GM21619 (cell line): ENCODE measurements at regions not wholly inside any gene's neighbourhood (a gene's known extent, or its start where the extent isn't known, plus 50 kb on each side); places are given as distances from the start of the nearest gene placed in this dataset.

Experiments
- ATAC-seq: cut with Tn5 transposase; IDR thresholded peaks from one replicate; pipeline ENCODE4 v1.9.1; 2021; ENCODE audit not compliant: unreplicated experiment

DNA sequence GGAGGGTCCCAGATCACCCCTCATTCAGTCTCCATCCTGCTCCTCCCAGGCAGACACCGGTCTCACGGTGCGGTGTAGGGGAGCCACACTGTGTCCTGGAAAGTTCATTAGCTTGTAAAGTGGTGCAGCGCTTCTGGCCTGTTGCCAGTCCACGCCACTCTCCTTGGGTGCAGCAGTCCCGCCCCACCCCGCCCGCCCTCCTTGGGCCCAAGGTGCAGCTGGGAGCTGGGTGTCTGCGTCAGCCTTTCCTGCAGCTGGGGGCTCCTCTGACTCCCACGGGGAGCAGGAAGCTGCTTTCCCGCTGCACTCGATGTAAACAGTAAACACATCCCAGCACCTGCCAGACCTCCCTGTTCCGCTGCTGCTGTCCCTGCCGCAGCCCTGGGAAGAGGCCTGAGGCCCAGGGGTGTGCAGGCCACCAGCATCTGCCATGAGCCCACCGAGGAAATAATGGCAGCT, 53.8 kb upstream of the ASB18 start:
- ATAC-seq, result no peak

DNA sequence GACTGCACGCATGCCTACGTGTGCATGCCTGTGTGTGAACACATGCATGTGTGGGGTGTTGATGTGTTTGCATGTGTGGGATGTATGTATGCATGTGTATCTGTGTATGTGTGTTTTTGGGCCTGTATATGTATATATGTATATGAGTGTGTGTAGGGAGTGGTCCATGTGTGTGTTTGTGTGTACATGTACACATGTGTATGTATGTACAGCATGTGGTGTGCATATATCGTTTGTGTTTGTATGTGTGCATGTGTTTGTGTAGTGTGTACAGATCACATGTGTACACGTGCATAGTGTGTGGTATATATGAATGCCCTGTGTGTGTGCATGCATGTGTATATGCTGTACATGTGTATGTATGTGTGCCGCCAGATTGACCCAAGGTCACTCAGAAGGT, 54.2 kb upstream of the ASB18 start:
- no peak for ATAC-seq

DNA sequence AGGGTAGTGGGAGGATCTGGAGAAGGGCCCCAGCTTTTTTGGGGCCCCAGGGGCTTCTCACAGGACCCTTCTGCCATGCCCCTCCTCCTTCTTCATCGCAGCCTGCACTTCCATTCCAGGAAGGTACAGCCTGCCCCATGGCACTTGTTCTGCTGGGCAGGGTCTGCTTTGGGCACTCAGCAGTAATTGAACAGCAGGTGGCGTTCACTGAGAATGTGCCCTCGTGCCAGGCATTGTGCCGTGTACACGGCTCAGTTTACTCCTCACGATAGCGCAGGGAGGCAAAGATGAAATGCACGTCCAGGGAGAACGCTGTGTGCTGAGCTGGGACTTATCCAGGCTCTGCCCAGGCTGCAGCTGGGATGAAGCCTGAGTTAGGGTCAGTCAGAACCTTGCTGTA, 54.8 kb upstream of the ASB18 start:
- ATAC-seq, result no peak

DNA sequence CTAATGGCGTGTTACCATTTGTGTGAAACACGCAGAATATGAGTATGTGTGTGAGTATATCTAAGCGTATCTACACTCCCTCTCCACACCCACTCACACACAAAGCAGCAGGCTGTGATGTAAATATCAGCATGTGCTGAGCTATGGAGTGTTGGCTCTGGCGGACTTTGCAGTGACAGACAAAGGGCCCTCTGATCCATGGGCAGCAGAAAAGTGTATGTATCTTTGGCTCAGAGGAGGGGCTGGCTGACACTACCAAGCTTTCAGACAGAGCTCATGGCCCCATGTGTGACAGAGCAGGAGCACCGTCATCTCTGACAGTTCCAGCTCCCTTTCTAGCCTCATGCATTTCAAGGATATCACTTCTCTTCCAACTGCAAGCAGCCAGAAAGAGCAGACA, 57.2 kb upstream of the ASB18 start:
- no peak for ATAC-seq

DNA sequence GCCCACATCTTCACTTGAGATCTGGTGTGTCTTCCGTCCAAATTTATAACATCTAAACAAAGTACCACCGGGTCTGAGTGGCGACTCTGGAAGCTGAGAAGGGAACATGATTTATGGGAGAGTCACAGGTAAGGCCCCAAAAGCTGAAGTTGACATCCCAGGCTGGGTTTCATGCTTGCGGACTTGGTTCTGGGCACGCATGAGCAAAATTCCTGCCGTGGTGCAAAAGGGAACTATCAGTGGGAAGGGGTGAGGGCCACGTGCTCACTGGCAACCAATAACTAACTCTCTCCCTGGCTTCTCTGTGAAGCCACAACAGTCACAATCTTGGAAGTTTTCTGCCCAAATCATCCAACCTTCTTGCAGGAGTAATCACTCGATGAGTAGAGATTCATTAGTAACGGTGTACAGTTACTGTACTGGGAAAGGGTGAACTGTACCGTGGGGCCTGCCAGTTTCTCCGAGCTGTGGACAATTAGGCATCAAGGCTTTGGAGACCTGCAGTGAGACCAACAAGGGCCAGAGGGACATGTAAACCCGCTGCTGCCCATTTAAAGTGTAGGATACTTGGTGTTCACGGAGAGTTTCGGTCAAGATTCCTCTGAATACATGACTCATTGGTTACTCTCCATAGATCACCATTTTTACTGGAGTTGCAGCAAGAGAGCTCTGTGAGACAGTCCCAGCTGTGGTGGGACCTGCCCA, 69.4 kb upstream of the ASB18 start:
- ATAC-seq, result no peak

DNA sequence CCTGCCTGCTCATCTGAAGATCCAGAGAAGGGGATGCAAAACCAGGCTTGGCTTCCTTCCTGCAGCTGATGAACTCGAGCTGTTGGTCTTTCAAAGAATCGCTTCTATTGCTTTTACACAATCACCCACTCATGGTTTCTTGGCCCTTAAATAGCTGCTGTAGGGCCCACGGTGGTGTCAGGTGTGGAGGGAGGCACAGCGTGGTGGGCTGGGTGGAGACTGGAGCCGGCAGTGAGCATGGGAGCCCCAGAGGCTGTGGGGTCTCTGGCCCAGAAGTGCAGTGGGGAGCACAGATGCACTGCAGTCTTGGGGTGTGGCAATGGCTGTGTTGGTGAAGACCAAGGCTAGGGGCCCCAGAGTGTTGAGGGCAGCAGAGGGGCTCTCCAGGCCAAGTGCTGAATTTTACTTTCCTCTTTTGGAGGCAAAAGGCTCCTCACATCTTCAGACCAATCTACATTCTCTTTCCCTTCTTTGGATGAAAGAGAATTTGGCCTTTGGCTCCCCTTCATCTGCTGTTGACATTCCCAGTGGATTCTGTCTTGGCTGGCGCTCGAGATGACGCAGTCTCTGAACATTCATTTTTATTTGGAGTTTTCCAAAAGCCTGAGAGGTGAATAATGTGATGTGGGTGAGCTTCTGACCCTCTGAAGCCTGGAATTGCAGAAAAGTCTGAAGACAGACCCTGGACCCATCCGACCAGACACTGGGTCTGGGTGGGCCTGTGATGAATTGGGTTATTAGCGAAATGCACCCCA, 70.1 kb upstream of the ASB18 start:
- no peak for ATAC-seq

DNA sequence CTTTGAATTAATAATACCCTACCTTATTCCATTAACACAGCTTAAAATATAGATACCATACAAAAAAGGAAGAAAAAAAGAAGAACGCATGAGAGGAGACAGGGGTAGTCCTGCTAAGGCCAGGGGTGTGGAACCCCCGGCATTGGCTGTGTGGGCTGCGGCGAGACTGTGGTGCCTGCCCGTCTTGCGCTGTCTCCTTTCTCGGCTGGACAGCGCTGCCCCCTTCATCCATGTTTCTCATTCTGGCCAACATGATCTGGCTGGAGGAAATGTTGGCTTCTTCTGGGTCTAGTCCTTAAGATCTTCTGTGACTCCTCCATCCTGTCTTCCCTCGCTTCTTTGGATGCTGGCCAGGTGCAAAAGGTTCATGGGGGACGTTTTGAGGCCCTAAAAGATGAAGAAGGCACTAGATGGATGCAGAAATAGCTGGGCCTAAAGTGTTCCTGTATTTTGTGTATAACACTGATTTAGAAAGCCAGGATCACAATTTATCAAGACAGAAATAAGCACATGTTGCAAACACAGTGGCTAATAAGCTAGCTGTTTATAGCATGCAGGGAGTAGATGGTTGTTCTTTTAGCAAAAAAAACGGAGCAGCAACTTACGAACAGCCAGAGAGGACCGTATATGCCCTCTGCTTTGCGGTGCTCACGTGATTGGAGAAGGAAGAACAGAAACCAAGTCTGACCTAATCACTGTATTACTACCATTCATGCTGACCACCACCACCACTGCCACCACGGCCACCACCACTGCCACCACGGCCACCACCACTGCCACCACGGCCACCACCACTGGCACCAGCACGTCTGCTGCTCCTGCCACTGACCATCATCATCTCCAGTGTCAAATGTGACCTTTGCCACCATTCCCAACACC, 71.7 kb upstream of the ASB18 start:
- ATAC-seq, result no peak

DNA sequence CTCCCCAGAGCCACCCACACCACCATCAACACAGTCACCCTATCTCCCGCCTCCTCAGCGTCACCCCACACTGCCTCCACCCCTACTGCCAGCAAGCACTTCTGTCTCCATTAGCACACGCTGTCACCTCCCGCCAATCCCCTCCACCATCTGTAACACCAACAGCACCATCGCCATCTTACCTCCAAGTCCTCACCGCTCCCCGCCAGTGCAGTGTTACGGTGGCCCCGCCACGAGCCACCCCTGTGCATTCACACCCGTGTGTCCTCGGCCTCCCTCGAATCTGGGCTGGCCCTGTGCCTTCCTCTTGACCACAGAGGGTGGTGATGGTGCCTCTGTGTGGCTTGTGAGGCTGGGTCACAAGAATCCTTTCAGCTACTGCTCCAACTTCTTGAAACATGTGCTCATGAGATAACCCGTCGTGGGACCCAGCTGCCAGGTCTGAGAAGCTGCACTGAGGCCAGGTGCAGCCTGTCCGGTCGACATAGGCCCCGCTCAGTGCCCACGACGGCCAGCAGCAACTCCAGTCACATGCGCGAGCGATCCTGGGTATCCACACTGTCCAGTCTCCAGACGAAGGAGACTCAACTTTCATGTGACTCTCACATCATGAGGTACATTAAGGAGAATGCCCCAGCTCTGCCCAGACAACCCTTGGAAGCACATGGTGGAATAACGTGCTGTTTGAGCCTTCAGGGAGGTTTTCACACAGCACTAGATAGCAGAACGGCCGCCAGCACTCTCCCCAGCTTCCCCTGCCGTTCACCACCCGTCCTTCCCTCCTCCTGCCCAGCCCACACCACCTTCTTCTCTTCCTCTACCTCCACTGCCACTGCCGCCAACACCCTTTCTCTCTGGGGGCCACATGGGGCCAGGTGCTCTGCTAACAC, 72.6 kb upstream of the ASB18 start:
- no peak for ATAC-seq

DNA sequence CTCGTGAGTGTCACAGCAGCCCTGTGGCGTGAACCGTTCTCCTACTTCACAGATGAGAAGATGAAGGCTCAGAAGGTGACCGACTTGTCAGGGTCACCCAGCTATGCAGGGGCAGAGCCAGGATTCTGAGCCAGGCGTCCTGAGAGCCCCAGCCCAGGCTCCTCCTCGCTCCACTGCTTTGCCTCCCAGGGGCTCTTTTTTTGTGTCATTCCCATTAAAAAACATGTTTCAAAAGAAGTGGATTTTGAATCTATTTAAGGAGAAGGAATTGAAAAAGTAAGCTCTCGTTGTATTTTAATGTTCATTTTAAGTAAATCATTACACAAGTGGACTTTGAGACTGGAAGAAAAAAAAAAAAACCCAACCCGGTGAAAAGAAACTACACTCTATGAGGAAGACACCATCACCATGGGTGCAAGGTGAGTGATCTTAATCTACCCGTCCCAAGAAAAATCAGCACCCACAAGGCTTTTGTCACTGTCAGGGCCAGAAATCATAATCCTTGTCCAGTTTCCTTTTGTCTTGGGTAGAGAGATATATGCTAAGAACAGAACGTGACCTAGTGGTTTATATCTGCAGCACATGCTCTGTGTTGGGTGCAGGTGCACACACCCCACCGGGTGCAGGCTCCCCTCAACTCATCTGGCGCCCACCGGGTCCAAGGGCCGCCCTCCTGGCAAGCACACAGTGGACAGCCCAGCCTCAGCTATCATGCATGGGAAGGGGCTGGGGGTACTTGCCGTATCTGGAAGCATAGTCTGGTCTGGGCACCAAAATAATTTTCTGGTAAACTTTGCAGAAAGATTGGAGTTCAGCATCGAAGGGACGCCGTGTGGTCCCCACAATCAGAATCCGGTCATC, 73.5 kb upstream of the ASB18 start:
- ATAC-seq, result no peak

DNA sequence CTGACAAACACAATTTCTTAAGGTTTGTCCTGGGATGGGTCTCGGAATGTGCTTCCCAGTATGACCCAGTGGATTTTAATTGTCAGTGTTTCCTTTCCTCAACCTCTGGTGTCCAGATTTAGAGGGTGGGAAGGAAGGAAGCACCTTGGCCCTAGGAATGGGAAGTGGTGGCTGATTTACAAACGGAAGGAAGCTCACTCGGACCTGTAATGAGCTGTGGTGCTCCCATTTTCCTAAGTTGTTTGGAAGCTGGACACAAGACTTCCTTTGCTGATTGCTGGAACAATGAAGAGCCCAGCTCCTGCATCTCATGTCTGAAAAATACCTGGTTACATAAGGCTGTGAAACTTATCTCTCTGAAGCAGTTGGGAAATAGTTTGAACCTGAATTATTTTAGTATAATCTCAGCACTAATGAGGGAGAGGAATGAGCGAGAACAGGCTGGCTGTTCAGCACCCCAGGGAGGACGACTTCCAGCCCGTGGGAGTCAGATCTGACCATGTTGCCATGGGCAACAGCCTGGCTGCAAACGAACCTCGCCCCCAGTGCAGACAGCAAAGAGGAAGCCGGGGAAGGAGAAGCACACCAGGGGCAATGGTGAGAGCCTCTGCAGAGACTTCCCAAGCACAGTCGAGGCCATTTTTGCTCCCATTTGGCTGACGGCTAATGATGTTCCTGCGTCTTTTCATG, 74.4 kb upstream of the ASB18 start:
- ATAC-seq, result no peak

DNA sequence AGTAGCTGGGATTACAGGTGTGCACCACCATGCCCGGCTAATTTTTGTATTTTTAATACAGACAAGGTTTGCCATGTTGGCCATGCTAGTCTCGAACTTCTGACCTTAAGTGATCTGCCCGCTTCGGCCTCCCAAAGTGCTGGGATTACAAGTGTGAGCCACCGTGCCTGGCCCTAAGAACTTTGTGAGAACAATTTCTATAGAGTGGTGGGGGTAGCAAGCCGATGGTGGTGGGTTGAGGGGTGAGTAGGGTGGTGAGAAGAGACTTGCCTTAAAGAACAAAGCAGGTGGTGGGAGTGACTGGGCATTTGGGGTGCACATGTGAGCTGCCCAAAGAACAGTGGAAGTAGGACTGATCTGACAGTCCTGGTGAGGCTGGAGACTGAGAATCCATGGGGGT, 76.0 kb upstream of the ASB18 start:
- ATAC-seq, result no peak

DNA sequence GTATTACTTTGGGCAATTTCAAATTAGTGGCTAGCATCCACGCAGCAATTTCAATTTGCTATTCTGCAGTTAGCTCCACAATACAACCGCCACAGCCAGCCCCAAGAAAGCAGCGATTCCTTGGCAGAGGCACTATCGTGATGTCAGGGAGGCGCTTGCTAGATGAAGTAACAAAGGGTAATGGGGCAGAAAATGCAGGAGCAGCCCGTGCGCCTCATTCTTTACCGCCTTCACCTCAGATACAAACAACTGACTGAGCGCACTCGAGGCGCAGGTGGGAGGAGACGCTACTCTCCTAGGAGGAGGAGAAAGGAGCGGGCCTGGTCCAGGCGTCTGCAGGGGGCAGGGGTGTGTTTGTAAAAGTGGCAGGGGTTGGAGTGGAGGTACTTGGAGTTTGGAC, 76.9 kb upstream of the ASB18 start:
- ATAC-seq, result no peak

DNA sequence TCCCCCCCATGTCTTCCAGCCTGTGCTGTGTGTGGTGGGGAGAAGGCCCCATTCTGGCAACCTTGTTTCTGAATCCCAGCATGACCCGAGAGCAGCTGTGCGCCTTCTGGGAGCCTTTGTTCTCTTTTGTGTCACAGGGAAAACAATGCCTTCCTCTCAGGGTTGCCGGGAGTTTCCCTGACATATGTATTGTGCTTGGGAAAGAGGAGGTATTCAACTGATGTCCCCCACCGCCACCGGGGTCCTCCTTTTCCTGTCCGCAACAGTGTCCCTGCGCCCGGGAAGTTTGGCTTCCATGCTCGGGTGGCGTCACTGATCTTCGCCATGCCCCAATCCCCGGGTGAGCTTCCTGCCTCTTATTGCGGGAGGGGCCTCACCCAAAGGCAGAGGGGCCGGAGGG, 77.5 kb upstream of the ASB18 start:
- ATAC-seq, result no peak

DNA sequence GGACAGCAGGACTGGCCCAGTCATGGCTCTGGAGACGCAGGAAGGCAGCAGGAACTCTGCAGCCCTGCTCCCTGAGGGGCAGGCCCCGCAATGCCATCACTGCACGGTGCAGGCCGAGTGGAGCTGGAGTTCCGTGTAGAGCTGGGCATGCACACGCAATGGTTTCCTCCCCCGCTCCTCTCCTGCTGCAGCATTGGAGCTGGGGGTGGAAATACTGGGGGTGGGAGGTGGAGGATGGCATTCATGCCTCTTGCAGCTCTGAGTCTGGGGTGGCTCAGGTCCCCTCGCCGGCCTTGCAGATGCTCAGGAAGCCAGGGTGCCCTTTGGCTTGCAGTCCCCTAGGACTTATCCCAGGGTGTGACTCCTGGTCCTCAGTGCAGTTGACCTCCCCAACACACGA, 78.3 kb upstream of the ASB18 start:
- no peak for ATAC-seq

DNA sequence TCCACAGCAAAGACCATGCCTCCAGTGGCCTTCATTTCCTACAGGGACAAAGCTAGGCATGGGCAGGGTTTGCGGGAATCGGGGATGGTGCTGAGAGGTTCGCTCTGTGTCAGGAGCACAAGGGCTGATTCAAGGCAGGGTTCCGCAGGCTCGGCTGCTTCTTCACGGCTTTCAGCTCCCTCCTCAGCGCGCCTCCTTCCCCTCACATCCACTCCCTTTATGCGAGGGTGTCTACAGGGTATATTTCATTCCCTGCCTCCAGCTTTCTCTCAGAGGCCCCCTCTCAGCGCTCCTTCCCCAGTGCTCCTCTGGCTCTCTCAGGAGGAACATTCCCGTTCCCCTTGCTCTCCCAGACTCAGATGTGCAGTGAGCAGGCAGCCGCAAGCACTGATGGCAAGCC, 78.7 kb upstream of the ASB18 start:
- no peak for ATAC-seq

DNA sequence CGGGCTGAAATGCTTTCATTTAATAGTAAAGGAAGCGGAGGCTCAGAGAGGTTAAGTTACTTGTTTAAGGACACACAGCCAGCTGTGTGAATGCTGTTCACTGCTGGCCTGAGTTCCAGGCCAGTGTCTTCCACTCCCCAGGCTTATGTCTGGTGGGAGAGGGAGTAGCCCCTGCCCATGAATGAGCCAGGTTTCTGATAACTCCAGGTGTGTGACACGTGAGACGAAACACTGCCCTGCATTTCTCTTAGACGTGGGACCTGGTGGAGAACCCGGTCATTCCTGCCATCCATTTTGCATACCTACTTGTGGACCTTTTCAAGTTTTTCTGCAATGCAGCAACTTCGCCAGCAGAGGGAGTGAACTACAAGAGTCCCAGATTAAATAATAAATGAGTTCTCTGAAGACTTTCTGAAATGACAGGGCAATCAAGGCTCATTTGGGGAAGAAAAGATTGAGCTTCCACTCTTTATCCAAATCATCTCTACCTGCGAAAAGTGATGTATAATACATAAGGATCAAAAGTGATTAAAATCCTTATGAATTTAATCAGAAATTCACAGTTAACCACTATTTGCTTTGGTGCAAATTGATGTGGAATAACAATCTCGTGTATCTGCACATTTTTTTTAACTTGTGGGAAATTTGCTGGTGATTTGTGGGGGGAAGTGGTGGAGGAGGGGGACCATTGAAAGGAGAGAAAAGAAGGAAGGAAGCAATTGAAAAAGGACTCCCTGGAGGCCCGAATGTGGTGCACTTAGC, 79.4 kb upstream of the ASB18 start:
- peak; percentile 62 for ATAC-seq

DNA sequence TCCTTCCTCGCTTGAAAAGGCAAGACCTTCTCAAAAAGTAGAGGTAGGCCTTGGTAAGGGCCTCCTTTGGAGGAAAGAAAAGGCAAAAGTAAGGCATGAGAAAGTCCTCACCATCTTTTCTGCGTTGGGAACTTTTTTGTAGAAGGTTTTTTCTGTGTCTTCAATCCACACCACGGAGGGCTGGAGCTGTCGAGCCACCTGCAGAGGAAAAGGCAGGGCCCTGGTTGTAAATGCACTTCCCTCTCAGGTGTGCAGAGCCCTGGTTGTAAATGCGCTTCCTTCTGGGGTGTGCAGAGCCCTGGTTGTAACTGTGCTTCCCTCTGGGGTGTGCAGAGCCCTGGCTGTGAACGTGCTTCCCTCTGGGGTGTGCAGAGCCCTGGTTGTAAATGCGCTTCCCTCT, 80.2 kb upstream of the ASB18 start:
- no peak for ATAC-seq

DNA sequence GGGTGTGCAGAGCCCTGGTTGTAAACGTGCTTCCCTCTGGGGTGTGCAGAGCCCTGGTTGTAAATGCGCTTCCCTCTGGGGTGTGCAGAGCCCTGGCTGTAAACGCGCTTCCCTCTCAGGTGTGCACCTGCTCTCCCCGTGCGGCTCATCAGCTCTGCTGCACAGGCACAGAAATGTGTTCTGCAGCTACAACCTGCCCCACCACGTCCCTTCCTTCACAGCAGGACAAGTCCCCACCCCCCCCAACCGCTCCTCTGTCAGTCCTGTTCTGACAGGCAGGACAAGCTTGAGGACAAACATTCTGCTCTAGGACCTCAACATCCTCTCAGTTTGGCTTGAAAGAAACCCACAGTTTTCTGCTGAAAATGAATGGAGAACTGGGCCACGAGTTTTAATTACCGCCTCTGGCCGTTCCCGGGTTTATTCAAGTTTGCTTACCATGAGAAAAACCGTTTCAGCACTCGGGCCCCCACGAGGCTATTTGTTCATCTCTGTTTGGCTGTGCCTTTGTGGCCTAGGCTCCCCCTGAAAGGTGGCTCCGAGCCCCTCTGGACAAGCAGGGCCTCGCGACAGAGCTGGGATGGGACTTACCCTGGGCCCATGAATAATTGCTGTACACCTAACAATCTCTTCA, 81.0 kb upstream of the ASB18 start:
- ATAC-seq, result no peak
